ENCODE measurements at regions not wholly inside any gene's neighbourhood (a gene's known extent, or its start where the extent isn't known, plus 50 kb on each side); places are given as distances from the start of the nearest gene placed in this dataset.

GRCh38 chr16:52076332-52076731 lies 470.6 kb downstream of the TOX3 start:
- Mint-ChIP-seq H3K27ac (no peak overlapping the region), H3K36me3 (peaks cover 0 to 7% (median 0%) of the 10 kb centered on the region in 3 donors), H3K4me1 (no peaks in the 10 kb centered on the region), H3K9me3 (peaks cover 0 to 21% (median 2%) of the 10 kb centered on the region in 9 donors), H3K4me3 (no peak overlapping the region), H3K27me3 (no peaks in the 10 kb centered on the region)
- POLR2A ChIA-PET = no interaction called here
- ATAC-seq (no peak), DNase-seq (no peak)

GRCh38 chr16:52074133-52074532 lies 472.8 kb downstream of the TOX3 start:
- POLR2A ChIA-PET = no interaction called here
- ATAC-seq = no peak
- peaks cover 0 to 17% (median 2%) of the 10 kb centered on the region in 9 donors for H3K9me3 Mint-ChIP-seq
- H3K27ac Mint-ChIP-seq = no peak overlapping the region
- no peaks in the 10 kb centered on the region for H3K4me1 Mint-ChIP-seq
- no peak for DNase-seq
- H3K36me3 Mint-ChIP-seq = peaks cover 0 to 7% (median 0%) of the 10 kb centered on the region in 3 donors
- H3K27me3 Mint-ChIP-seq = peaks cover 0 to 7% (median under 1%) of the 10 kb centered on the region in 5 donors
- H3K4me3 Mint-ChIP-seq = no peak overlapping the region

GRCh38 chr16:52073024-52073423 lies 473.9 kb downstream of the TOX3 start:
- POLR2A ChIA-PET = no interaction called here
- Mint-ChIP-seq H3K9me3 (peaks cover 0 to 7% (median 0%) of the 10 kb centered on the region in 9 donors), H3K27me3 (peaks cover 0 to 7% (median 6%) of the 10 kb centered on the region in 5 donors), H3K4me1 (no peaks in the 10 kb centered on the region), H3K27ac (no peak overlapping the region), H3K36me3 (no peaks in the 10 kb centered on the region), H3K4me3 (no peak overlapping the region)
- DNase-seq (no peak), ATAC-seq (no peak)

- H3K36me3 Mint-ChIP-seq = no peaks in the 10 kb centered on the region
- ATAC-seq (no peak), DNase-seq (no peak)
- no peaks in the 10 kb centered on the region for H3K4me1 Mint-ChIP-seq
- H3K4me3 Mint-ChIP-seq = no peak overlapping the region
- peaks cover 0 to 8% (median 6%) of the 10 kb centered on the region in 5 donors for H3K27me3 Mint-ChIP-seq
- H3K9me3 Mint-ChIP-seq = peaks cover 0 to 13% (median 3%) of the 10 kb centered on the region in 9 donors
- no peak overlapping the region for H3K27ac Mint-ChIP-seq
- POLR2A ChIA-PET = no interaction called here
Measured at GRCh38 chr16:52071101-52071500, 475.8 kb downstream of the TOX3 start.

- Mint-ChIP-seq H3K27ac (no peak overlapping the region), H3K27me3 (peaks cover 0 to 8% (median 6%) of the 10 kb centered on the region in 5 donors), H3K4me1 (no peaks in the 10 kb centered on the region), H3K4me3 (no peak overlapping the region), H3K9me3 (peaks cover 0 to 19% (median 3%) of the 10 kb centered on the region in 9 donors), H3K36me3 (no peaks in the 10 kb centered on the region)
- POLR2A ChIA-PET = no interaction called here
- DNase-seq = no peak
- no peak for ATAC-seq
Measured at GRCh38 chr16:52070341-52071057, 476.4 kb downstream of the TOX3 start.

- no peaks in the 10 kb centered on the region for H3K36me3 Mint-ChIP-seq
- no peak overlapping the region for H3K4me3 Mint-ChIP-seq
- H3K9me3 Mint-ChIP-seq = peaks cover 0 to 26% (median 4%) of the 10 kb centered on the region in 9 donors
- ATAC-seq (no peak), DNase-seq (no peak)
- no peaks in the 10 kb centered on the region for H3K4me1 Mint-ChIP-seq
- POLR2A ChIA-PET = no interaction called here
- no peak overlapping the region for H3K27ac Mint-ChIP-seq
- peaks cover 0 to 8% (median 6%) of the 10 kb centered on the region in 5 donors for H3K27me3 Mint-ChIP-seq
Measured at GRCh38 chr16:52069866-52070265, 477.1 kb downstream of the TOX3 start.

- DNase-seq = no peak
- Mint-ChIP-seq H3K27ac (no peak overlapping the region), H3K36me3 (no peaks in the 10 kb centered on the region), H3K9me3 (peaks cover 0 to 26% (median 7%) of the 10 kb centered on the region in 9 donors), H3K27me3 (peaks cover 0 to 8% (median 6%) of the 10 kb centered on the region in 5 donors), H3K4me3 (no peak overlapping the region), H3K4me1 (no peaks in the 10 kb centered on the region)
- POLR2A ChIA-PET = no interaction called here
- no peak for ATAC-seq
Measured at GRCh38 chr16:52068447-52069074, 478.4 kb downstream of the TOX3 start.

GRCh38 chr16:52066962-52067361 lies 480.0 kb downstream of the TOX3 start:
- ATAC-seq = no peak

GRCh38 chr16:52056259-52056658 lies 490.7 kb downstream of the TOX3 start:
- no peak for DNase-seq
- H3K9me3 Mint-ChIP-seq = peaks cover 0 to 20% (median 2%) of the 10 kb centered on the region in 9 donors
- H3K4me3 Mint-ChIP-seq = no peak overlapping the region
- no peaks in the 10 kb centered on the region for H3K27me3 Mint-ChIP-seq
- POLR2A ChIA-PET = no interaction called here
- no peaks in the 10 kb centered on the region for H3K4me1 Mint-ChIP-seq
- H3K36me3 Mint-ChIP-seq = peaks cover 0 to 6% (median 0%) of the 10 kb centered on the region in 3 donors
- H3K27ac Mint-ChIP-seq = no peak overlapping the region
- no peak for ATAC-seq

More at GRCh38 chr16:52066962-52067361, 480.0 kb downstream of the TOX3 start:
- Mint-ChIP-seq H3K9me3 (peaks cover 3 to 26% (median 6%) of the 10 kb centered on the region in 9 donors), H3K4me3 (no peak overlapping the region), H3K27ac (no peak overlapping the region), H3K36me3 (no peaks in the 10 kb centered on the region), H3K27me3 (peaks cover 0 to 8% (median 6%) of the 10 kb centered on the region in 5 donors), H3K4me1 (no peaks in the 10 kb centered on the region)
- DNase-seq = no peak
- POLR2A ChIA-PET = no interaction called here

GRCh38 chr16:52055381-52055780 lies 491.6 kb downstream of the TOX3 start:
- DNase-seq (no peak), ATAC-seq (no peak)
- Mint-ChIP-seq H3K9me3 (peaks cover 0 to 20% (median 4%) of the 10 kb centered on the region in 9 donors), H3K4me3 (no peak overlapping the region), H3K36me3 (peaks cover 0 to 10% (median 0%) of the 10 kb centered on the region in 3 donors), H3K4me1 (no peaks in the 10 kb centered on the region), H3K27ac (no peak overlapping the region), H3K27me3 (no peaks in the 10 kb centered on the region)
- POLR2A ChIA-PET = no interaction called here

GRCh38 chr16:52054326-52054725 lies 492.6 kb downstream of the TOX3 start:
- H3K9me3 Mint-ChIP-seq = peaks cover 0 to 20% (median 10%) of the 10 kb centered on the region in 9 donors
- ATAC-seq (no peak), DNase-seq (no peak)
- POLR2A ChIA-PET = no interaction called here
- H3K27ac Mint-ChIP-seq = no peak overlapping the region
- H3K4me3 Mint-ChIP-seq = no peak overlapping the region
- H3K36me3 Mint-ChIP-seq = peaks cover 0 to 10% (median 0%) of the 10 kb centered on the region in 3 donors
- no peaks in the 10 kb centered on the region for H3K4me1 Mint-ChIP-seq
- no peaks in the 10 kb centered on the region for H3K27me3 Mint-ChIP-seq

- POLR2A ChIA-PET = no interaction called here
- ATAC-seq = no peak
- Mint-ChIP-seq H3K36me3 (peaks cover 0 to 14% (median 0%) of the 10 kb centered on the region in 3 donors), H3K27ac (no peak overlapping the region), H3K4me1 (no peaks in the 10 kb centered on the region), H3K9me3 (peaks cover 0 to 29% (median 10%) of the 10 kb centered on the region in 9 donors), H3K4me3 (no peak overlapping the region), H3K27me3 (no peaks in the 10 kb centered on the region)
- DNase-seq = no peak
Measured at GRCh38 chr16:52052818-52053217, 494.1 kb downstream of the TOX3 start.

- H3K4me3 Mint-ChIP-seq = no peak overlapping the region
- ATAC-seq = no peak
- POLR2A ChIA-PET = no interaction called here
- H3K27ac Mint-ChIP-seq = no peak overlapping the region
- H3K36me3 Mint-ChIP-seq = peaks cover 0 to 14% (median 0%) of the 10 kb centered on the region in 3 donors
- H3K9me3 Mint-ChIP-seq = peaks cover 2 to 41% (median 17%) of the 10 kb centered on the region in 9 donors
- DNase-seq = no peak
- no peaks in the 10 kb centered on the region for H3K27me3 Mint-ChIP-seq
- no peaks in the 10 kb centered on the region for H3K4me1 Mint-ChIP-seq
Measured at GRCh38 chr16:52051414-52052172, 495.4 kb downstream of the TOX3 start.
